Activated naive CD8-positive, alpha-beta T cell treated with anti-CD3 and anti-CD28 coated beads, Interleukin-2, amount 10 ng/mL, durations not matched to agents 7 days and 5 days (primary cell): ENCODE measurements at regions not wholly inside any gene's neighbourhood (a gene's known extent, or its start where the extent isn't known, plus 50 kb on each side); places are given as distances from the start of the nearest gene placed in this dataset.
"Not testable (repeated sequence)": the region's sequence is repeated elsewhere in the genome, so short reads cannot be mapped to it uniquely, and the experiment has no call there.

Source experiments
- ATAC-seq: fragments of 150-1000 bp; cut with Tn5 transposase; one replicate; pipeline ENCODE4 v1.10.0; 2021; ENCODE audit warnings: low read depth, moderate library complexity
- POLR2A ChIA-PET: fragments of 350-600 bp; sonication (Branson Sonifier 250); formaldehyde crosslinking; loops from one replicate; lab custom pipeline; 2021; ENCODE audit warnings: antibody characterized with exemption; lab: Charles Lee
- DNase-seq: peaks from one replicate; pipeline ENCODE4 v3.0.0; 2021
- H3K27ac Mint-ChIP-seq: one replicate; pipeline ENCODE4 v1.8.0; 2022; ENCODE audit warnings: mild to moderate bottlenecking, mixed read lengths
- H3K27me3 Mint-ChIP-seq: one replicate; pipeline ENCODE4 v1.8.0; 2022; ENCODE audit warnings: mild to moderate bottlenecking, moderate library complexity, mixed read lengths
- H3K36me3 Mint-ChIP-seq: one replicate; pipeline ENCODE4 v1.8.0; 2021; ENCODE audit warnings: mild to moderate bottlenecking, mixed read lengths
- H3K4me1 Mint-ChIP-seq: one replicate; pipeline ENCODE4 v1.8.0; 2021; ENCODE audit warnings: mixed read lengths
- H3K4me3 Mint-ChIP-seq: one replicate; pipeline ENCODE4 v1.8.0; 2022; ENCODE audit warnings: mild to moderate bottlenecking, moderate library complexity, mixed read lengths
- H3K9me3 Mint-ChIP-seq: one replicate; pipeline ENCODE4 v1.8.0; 2021; ENCODE audit warnings: mixed read lengths

DNA sequence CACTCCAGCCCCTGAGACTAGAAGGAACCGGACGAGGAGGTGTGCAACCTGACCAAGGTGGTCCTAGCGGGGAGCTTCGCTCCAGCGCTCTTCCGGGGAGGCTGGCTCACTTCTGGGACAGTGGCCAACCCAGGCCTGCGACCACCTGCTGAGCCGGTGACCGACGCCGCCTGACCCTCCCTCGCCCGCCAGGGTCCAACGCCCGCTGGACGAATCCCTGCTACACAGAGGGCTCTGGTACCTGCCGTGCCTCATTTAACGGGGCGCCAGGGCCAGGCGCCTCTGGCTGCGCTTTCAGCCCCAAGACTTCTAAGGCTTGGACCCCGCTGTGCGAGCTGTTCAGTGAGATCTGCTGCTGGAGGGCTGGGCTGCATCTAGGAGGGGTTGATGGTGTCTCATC lies 99.5 kb upstream of the KCNJ18 start:
- H3K9me3 Mint-ChIP-seq: no peaks in the 10 kb centered on the region
- H3K27ac Mint-ChIP-seq: no peak overlapping the region
- no peak overlapping the region for H3K4me3 Mint-ChIP-seq
- H3K36me3 Mint-ChIP-seq: no peaks in the 10 kb centered on the region
- DNase-seq (no peak), ATAC-seq (no peak)
- POLR2A ChIA-PET: no interaction called here
- peaks cover 10% of the 10 kb centered on the region for H3K27me3 Mint-ChIP-seq
- no peaks in the 10 kb centered on the region for H3K4me1 Mint-ChIP-seq

DNA sequence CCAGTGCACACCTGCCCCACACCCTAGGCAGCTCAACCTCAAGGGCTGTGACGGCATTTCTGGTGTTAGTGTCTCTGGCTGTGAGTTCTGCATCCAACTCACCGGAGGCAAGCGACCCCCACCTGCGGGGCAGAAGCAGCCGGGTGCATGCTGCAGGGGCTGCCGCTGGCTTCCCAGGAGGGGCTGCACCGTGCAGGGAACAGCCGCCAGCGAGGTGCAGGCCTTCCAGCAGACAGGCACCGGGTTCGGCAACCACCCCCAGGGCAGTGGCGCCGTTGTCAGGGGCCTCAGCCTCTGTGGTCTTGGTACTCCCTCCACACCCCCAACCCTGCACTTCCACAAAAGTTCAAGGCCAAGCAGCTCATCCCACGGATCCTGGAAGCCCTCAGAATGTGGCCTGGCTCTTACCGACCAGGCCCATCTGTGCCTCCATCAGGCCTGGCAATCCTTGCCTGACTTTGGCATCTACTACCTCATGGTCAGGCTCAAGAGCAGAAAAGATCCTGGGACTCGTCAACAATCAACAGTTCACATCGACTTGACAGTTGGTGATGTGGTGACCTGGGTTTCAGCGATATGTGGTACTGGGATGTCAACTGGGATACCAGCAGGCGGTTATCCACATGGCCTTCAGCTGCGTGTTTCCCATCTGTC lies 98.7 kb upstream of the KCNJ18 start:
- H3K4me3 Mint-ChIP-seq, POLR2A ChIA-PET: not testable (repeated sequence)

DNA sequence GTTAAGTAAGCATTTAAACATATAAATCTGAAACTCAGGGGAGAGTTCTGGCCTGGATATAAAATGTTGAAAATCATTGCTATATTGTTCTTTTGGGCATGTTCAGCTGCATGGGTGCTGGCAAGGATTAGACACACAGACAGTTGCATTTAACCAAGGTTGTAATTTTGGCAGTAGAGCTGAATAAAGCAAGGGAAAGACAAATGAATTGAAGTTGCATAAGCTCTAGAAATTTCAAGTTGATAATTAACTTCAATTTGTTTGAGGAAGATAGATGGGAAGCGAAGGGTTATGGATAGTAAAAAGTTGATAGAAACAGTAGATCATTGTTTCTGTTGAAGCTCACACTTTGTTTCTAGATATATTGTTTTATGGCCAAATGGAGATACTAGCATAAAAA lies 97.2 kb upstream of the KCNJ18 start:
- no peak overlapping the region for H3K4me3 Mint-ChIP-seq
- no peak overlapping the region for H3K27ac Mint-ChIP-seq
- POLR2A ChIA-PET: no interaction called here
- H3K36me3 Mint-ChIP-seq: no peaks in the 10 kb centered on the region
- ATAC-seq (no peak), DNase-seq (no peak)
- no peaks in the 10 kb centered on the region for H3K4me1 Mint-ChIP-seq
- peaks cover 12% of the 10 kb centered on the region for H3K27me3 Mint-ChIP-seq
- no peaks in the 10 kb centered on the region for H3K9me3 Mint-ChIP-seq

More for the DNA sequence above, 98.7 kb upstream of the KCNJ18 start:
- H3K27ac Mint-ChIP-seq, H3K4me1 Mint-ChIP-seq, H3K9me3 Mint-ChIP-seq, DNase-seq, H3K36me3 Mint-ChIP-seq, ATAC-seq: not testable (repeated sequence)
- H3K27me3 Mint-ChIP-seq: peaks cover 12% of the 10 kb centered on the region

DNA sequence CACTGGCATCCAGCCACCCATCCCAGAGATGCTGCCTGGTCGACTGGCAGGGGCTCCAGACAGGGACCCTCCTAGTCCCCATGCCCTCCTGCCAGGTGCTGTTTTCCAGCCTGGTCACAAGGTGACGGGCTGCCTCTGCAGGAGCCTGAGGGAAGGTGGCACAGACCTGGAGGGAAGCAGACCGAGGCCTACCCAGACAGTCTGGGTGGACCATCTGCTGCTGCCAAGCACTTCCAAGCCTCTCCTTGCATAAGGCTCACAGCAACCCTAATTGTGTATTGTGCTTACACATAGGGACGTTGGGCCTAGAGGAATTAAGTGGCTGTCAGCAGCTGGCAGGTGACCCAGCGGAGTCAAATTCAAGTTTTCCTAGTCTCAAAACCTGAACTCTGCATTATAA lies 90.1 kb upstream of the KCNJ18 start:
- H3K36me3 Mint-ChIP-seq: no peaks in the 10 kb centered on the region
- H3K27me3 Mint-ChIP-seq: peaks cover 20% of the 10 kb centered on the region
- no peak overlapping the region for H3K4me3 Mint-ChIP-seq
- H3K27ac Mint-ChIP-seq: no peak overlapping the region
- POLR2A ChIA-PET: no interaction called here
- no peaks in the 10 kb centered on the region for H3K4me1 Mint-ChIP-seq
- no peak for ATAC-seq
- DNase-seq: no peak
- H3K9me3 Mint-ChIP-seq: no peaks in the 10 kb centered on the region

DNA sequence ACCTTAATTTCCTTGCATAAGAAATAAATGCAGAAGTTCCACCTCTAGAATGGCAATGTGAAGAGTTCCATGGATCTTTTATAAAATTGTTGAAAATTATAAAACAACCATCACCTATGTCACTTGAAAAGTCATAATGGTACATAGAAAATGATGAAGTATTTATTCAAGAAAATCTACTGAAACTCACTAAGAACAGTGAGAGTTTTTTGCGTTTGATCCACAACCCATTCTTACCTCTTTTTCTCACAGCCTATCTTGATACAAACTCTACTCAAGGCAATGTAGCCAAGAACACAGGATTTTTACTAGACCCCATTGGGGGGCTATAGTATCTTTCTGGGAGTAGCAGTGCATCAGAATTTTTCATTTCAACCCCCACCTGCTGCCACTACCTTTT lies 89.0 kb upstream of the KCNJ18 start:
- H3K27ac Mint-ChIP-seq, H3K36me3 Mint-ChIP-seq, H3K4me3 Mint-ChIP-seq, ATAC-seq, DNase-seq, H3K4me1 Mint-ChIP-seq, H3K9me3 Mint-ChIP-seq, POLR2A ChIA-PET: not testable (repeated sequence)
- peaks cover 16% of the 10 kb centered on the region for H3K27me3 Mint-ChIP-seq

DNA sequence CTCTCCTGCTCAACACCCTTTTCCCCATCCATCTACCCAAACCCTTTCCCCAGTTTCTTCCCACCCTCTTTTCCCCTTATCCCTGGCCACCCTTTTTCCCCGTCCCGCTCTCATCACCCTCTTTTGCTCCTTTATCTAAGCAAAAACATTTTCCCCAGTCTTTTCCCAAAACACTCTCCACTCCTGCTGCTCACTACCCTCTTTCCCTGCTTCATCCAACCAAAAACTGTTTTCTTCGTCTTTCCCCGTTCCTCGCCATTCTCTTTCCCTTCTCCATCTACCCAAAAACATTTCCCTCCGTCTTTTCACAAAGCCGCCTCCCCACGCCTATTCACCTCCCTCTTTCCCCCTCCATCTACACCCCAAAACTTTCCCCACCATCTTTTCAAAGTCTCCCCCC lies 80.9 kb upstream of the KCNJ18 start:
- POLR2A ChIA-PET, H3K27me3 Mint-ChIP-seq, H3K4me3 Mint-ChIP-seq: not testable (repeated sequence)

DNA sequence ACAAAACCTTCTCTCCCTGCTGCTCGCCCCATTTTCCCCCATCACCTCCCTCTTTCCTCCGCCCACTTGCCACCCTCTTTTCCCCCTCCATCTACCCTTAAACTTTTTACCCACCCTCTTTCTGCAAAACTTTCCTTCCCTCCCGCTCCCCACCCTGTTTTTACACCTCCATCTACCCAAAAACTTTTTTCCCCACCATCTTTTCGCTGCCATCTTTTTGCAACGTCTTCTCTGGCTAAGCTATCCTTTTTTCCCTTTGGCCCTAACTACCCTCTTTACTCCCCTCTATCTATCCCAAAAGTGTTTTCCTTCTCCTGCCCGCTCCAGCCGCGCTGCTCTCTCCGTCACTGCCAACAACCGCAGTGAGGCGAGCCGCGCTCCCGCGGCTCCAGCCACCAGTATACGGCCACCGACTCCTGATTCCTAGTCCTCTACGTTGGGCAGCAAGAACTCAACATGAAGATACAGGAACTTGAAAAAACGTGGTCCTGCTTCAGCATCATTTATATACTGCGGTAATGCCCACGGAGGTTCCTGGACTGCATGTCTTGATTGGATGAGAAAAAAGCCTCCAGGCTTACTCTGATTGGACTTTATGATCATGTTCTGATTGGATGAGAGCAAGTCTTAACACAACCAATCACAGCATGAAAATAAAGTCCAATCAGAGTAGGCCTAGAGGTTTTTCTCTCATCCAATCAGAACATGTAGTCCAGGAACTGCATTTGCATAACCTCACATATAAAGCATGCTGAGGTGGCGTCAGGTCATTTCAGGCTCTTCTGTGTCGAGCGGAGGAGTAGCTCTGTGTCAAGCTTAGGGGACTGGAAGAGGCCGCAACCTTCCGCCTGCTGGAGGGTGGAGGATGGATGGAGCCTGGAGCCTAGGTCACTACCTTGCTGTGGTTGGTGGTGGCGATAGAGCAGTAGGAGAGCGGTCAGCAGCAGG lies 79.9 kb upstream of the KCNJ18 start:
- not testable (repeated sequence) for ATAC-seq

More for the DNA sequence above, 80.9 kb upstream of the KCNJ18 start:
- not testable (repeated sequence) for H3K36me3 Mint-ChIP-seq, H3K27ac Mint-ChIP-seq, ATAC-seq, H3K9me3 Mint-ChIP-seq, H3K4me1 Mint-ChIP-seq, DNase-seq

DNA sequence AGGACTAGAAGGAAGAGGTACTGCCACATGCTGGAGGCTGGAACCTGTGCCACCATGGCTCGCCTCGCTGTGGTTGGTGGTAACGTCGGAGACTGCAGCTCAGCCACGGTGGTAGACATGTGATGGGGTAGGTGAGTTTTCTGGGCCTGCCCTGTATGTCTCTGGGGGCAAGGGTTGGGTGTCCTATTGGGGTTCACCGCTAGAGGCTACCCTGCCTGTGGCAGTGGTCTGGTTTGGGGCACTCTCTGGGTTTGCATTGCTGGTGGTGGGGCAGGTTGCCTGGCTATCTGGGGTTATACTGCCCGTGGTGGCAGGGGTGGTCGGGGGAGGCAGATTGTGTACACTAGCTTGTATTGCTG lies 79.3 kb upstream of the KCNJ18 start:
- H3K9me3 Mint-ChIP-seq: no peaks in the 10 kb centered on the region
- ATAC-seq (no peak), DNase-seq (no peak)
- H3K27me3 Mint-ChIP-seq: peaks cover 7% of the 10 kb centered on the region
- POLR2A ChIA-PET: no interaction called here
- no peak overlapping the region for H3K27ac Mint-ChIP-seq
- no peak overlapping the region for H3K4me3 Mint-ChIP-seq
- no peaks in the 10 kb centered on the region for H3K36me3 Mint-ChIP-seq
- H3K4me1 Mint-ChIP-seq: no peaks in the 10 kb centered on the region

More for the DNA sequence above, 79.9 kb upstream of the KCNJ18 start:
- H3K4me1 Mint-ChIP-seq, H3K27me3 Mint-ChIP-seq, DNase-seq, H3K27ac Mint-ChIP-seq, H3K4me3 Mint-ChIP-seq, POLR2A ChIA-PET, H3K36me3 Mint-ChIP-seq, H3K9me3 Mint-ChIP-seq: not testable (repeated sequence)

DNA sequence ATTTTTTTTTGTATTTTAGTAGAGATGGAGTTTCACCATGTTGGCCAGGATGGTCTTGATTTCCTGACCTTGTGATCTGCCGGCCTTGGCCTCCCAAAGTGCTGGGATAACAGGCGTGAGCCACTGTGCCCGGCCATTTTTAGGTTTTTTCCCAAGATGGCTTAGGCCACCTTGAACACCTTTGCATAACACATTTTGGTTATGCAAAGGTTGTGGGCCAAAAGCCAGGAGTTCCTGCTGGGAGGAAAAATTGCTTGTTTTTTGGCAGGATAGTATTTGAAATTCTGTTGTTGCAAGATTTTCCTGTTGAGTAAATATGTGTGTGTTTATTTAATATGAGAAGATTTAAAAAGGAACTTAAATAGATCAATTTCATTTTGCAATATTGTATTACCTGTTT lies 65.3 kb upstream of the KCNJ18 start:
- H3K36me3 Mint-ChIP-seq, POLR2A ChIA-PET, H3K4me1 Mint-ChIP-seq, H3K4me3 Mint-ChIP-seq, H3K9me3 Mint-ChIP-seq, H3K27me3 Mint-ChIP-seq, H3K27ac Mint-ChIP-seq, DNase-seq, ATAC-seq: not testable (repeated sequence)
